NCI-H187 (cell line): ENCODE measurements at regions not wholly inside any gene's neighbourhood (a gene's known extent, or its start where the extent isn't known, plus 50 kb on each side); places are given as distances from the start of the nearest gene placed in this dataset.
"Not testable (repeated sequence)": the region's sequence is repeated elsewhere in the genome, so short reads cannot be mapped to it uniquely, and the experiment has no call there.

Experiments
- DNase-seq, 2 experiments: peaks; one replicate each; lab custom pipeline; 2025; lab: John Stamatoyannopoulos, UW

DNA sequence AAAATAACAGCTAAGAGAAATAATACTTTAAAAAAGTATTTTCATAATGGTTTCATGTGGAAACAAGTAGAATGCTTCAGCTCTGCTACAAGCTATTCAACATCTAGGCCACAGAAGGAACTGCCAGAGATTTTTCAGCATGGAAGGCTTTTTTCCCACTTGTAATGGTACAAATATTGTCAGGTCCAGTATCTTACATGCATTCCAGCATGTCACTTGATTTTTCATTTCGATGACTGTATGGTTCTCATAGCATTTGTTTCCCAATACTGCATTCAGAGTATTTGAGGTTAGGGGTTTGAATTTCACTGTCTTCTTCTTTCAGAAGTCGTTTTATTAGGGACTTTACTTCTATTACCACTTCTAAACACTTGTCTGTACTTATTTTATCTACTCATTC, 1701.5 kb upstream of the FLRT2 start:
- no peak for DNase-seq

DNA sequence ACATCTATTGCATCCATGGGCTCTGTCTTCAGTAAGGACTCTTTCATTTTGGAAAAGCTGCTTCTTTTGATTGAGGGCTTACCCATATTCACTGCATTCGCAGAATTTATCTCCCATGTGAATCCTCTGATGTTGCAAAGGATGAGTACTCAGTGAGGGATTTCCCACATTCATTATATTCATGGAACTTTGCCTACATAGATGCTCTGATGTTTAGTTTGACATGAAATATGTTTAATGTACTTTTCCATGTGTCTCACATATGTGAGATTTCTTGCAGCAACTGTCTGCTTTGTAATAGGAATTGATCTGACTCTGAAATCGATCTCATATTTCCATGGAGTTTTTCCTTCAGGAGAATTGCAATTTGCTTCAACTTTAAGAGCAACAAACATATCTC, 1699.6 kb upstream of the FLRT2 start:
- no peak for DNase-seq

- no peak for DNase-seq
These were observed 1691.7 kb upstream of the FLRT2 start for GRCh38 chr14:83838226-83838625.

DNA sequence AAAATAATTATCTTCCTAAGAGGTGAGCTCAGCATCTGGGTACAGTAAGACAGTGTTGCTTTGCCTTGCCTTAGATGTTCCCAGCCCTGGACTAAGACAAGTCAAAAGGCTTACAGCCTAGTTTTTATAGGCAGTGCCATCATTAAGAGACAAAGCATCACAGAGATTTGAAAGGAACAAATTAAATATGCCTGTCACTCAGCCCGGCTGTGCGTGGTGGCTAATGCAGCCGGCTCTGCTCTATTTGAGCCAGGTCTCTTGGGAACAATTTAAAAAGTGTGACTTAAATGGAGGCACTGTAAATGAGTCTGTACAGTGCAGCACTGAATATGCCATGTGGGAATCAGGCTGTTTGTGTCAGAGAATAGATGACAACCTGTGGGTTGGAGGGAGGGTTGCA, 1687.4 kb upstream of the FLRT2 start:
- peak in 1 of 2 experiments; percentile 37 for DNase-seq

GRCh38 chr14:83847102-83847501, 1682.8 kb upstream of the FLRT2 start:
- no peak for DNase-seq

DNA sequence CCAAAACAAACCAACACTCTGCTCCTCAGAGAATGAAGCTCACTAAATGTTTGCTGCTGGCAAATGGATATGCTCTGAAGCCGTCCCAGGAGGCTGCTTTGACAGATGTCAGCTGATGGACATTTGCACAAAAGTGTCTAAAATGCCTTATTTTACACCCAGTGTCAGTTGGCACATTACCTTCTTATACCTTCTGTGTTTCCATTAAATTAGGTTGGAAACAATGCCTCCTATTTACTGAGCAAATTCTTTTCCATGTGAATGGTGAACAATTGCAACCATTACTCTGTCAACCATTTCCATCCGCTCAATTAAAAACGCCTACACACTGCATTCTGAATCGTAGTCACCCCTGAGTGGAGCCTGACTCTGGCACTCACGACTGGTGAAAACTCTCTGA, 1679.9 kb upstream of the FLRT2 start:
- DNase-seq, result no peak

GRCh38 chr14:83856334-83856733, 1673.6 kb upstream of the FLRT2 start:
- no peak for DNase-seq

GRCh38 chr14:83860631-83861155, 1669.3 kb upstream of the FLRT2 start:
- no peak for DNase-seq

DNA sequence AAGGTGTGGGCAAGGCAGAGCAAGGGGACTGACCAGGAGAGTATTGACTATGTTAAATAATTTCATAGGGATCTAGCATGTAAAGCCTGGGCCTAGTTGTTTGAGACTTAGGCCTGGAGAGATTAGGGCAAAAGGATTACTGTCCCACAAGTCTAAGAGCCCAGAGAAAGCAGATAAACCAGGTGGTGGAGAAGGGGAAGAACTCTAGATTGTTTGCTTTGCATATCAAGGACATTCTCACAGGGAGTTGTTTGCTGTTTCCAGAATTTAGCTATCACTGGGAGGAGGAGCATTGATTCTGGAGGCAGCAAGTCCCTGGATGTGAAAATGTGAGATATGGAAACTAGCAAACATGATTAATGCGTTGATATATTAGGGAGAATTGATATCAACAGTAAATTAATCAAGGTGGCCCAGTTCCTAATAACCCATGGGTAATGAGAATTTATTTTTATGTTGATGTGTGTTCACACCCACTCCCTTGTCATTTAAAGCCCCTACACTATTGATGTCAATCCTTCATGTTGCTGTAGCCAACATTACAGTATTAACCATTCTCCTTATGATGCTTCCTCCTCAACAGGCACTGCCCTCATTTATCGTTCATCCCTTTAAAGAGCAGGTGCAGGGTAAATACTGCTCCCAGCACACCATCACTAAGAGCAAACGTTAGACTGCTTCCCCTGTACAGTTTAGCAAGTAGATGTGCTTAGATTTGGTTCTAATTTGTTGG, 1666.7 kb upstream of the FLRT2 start:
- DNase-seq, result no peak

DNA sequence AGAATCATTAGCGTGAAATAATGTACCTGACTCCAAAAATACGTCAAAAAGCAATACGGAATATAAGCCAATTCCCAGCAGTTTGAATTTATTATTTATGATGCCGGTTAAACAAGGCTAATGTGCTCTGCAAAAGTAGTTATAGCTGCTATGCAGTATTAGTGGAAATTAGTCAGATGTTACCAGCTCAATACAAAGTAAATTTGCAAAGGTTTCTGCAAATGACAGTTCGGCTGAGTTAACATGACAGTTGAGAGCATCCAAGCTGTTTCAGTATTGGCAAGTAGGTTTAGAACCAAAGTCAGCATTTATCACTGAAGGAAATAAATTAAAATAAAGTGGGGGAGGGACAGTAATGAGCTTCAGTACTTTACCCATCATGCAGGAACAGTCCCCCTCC, 1665.8 kb upstream of the FLRT2 start:
- DNase-seq, result no peak

DNA sequence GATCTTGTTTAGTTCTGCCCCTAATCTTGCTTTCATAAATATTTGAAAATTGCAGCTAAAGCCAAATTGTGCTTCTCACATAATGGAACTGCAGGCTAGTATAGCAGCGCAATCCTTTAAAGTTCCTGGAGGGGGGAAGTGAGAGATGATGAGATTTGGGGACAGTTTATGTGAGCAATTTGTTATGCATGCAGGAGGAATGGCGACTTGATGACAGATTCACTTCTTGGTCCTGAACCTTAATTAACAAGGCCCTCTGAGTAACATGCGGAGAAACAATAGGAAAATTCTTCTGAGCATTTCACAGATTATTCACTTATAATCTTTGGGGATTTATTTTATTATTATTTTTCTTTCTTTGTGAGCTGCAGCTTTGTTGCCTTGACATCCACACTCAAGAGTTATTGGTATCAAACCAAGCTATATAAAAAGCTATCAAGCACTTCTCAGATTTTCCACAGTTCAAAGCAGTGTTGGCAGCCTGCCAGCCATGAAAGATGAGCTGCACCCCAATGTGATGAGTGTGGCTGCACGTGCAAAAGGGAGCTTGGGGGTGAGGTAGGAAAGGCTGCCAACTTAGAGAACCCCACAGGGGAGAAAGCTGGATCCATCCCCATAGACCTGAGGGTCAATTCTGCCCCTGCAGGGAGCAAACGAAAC, 1662.2 kb upstream of the FLRT2 start:
- no peak for DNase-seq

DNA sequence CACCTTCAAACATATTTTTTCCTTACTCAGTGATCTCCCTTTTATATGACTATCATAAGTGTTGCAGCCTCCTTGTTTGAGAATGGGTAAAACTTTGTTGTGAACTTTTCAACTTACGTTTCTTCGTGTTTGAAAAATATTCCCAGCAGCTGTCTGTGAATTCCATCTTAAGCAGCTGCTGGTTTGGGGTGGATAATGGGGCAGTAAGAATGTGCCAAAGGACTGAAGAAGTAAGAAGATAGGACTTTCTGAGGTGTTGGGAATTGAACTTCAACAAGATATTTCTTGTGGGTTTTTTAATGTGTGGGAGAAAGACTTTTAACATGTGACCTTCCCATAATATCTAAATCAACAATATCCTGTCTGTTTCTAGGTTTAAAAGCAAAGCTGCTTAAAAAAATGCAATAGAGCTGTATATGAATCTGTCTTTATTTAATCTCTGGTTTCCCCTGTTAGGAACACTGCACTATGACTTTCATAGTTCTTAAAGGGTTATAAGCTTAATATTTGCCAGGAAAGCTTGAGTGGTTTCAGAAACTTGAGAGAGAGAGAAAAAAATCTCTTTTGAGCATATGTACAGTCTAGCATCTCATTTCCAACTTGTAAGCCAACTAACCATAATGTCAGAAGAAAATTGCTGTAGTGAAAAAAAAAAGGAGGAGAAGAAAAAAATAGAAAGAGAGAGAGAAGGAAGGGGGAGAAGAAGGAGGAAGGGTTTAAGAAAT, 1659.2 kb upstream of the FLRT2 start:
- DNase-seq, result no peak

- DNase-seq, result no peak
These were observed 1656.3 kb upstream of the FLRT2 start for GRCh38 chr14:83873669-83874068.

DNA sequence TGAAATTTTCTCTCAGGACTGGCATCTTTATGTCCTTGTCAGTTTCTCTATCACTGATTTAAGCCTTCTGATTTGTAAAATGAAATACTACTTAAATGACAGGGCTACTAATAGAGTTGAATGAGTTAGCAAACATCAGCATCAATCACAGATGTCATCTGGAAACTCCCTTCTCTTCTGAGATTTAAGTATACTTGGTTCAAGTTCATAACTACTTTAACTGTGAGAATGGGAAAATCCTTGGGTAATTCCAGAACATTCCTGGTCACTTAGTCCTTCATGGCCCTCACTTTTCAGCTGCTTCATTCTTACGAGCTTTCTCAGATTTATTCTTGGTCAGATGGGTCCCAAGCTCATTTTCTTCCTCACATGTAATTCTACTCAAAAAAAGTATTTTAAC, 1655.3 kb upstream of the FLRT2 start:
- DNase-seq, result no peak

GRCh38 chr14:83883732-83884131, 1646.2 kb upstream of the FLRT2 start:
- no peak for DNase-seq

DNA sequence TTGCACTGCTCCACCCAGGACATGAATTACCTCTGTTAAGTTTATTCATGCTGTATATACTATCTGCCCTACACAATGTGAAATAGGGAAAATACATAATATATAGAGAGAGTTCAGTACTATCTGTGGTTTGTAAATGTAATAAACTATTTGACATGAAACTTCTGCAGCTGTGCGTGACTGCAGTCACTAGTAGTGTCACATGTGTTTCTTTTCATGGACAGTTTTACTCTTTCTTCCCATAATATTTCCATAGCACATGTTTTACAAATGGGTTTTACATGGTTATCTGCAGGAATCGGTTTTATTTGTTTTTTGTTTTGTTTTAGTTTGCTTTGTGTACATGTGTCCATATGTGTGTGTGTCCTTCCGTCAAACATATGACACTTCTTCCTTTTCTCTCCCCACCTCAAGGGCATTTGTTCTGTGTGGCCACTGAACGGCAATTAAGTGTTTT, 1644.1 kb upstream of the FLRT2 start:
- no peak for DNase-seq

- DNase-seq, result no peak
These were observed 1642.1 kb upstream of the FLRT2 start for GRCh38 chr14:83887866-83888265.

DNA sequence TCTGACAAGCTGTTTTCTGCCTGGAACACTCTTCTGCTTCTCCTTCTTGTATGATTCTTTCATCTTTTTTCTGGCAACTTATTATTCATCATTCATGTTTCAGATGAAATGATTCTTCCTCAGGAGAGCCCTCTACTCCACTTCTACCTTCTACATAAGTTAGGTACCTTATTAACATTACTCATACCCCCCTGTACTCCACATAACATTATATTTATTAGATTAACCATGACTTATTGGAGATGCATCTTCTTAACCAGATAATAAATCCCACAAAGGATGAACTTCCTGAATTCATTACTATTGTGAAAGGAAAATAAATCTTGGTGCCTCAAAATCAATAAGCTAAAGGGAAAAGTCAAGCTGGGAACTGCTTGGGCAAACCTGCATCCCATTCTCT, 1636.5 kb upstream of the FLRT2 start:
- no peak for DNase-seq

GRCh38 chr14:83894568-83894967, 1635.4 kb upstream of the FLRT2 start:
- DNase-seq, result no peak

GRCh38 chr14:83898558-83898957, 1631.4 kb upstream of the FLRT2 start:
- DNase-seq, result not testable (repeated sequence)

DNA sequence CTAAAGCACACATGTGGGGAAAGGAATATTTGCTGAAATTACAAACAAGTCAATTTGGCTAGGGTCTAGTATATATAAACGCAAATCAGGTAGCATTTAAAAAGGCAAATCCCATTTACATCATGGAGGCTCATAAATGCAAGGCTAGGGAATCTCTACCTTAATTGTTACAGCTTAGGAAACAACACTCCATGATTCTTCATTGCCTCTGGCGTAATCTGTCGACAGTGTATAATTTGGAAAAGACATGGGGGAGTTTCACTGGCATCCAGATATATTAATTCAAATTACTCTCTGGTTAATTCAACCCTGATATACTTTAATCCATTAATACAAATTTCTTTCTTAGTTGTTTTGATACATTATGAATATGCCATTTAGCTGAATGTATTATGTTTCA, 1630.2 kb upstream of the FLRT2 start:
- no peak for DNase-seq

GRCh38 chr14:83905157-83905556, 1624.8 kb upstream of the FLRT2 start:
- no peak for DNase-seq

DNA sequence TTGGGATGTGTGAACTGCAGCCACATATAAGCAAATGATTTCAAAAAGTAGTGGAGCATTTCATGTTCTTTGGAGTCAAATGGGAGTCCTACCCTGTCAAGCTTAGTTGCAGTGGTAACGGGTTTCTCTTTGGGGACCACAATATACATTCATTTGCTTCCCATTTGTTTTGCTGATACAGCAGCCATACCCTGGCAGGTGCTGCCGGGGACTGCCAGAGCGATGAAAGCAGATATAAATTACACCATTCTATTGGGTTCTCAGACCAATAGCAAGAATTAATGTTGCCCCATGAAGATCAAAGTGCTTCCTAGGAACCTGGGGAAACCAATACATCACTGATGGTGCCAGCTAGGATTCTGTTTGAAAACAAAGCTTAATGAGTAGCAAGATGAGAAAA, 1621.5 kb upstream of the FLRT2 start:
- DNase-seq, result no peak
